Fibroblast of the aortic adventitia (primary cell): ENCODE measurements at regions not wholly inside any gene's neighbourhood (a gene's known extent, or its start where the extent isn't known, plus 50 kb on each side); places are given as distances from the start of the nearest gene placed in this dataset.
A peak's percentile ranks its signal among the peaks of the same experiment; 100 is the strongest.

ENCODE experiments used
- DNase-seq: peaks from one replicate; pipeline ENCODE4 v3.0.0-alpha.2; 2010; ENCODE audit warnings: low read depth
- H3K4me3 ChIP-seq: 2 replicates; pipeline ENCODE4 v1.5.1; 2011; ENCODE audit warnings: low read depth, mild to moderate bottlenecking, control low read depth, low read length, moderate library complexity
- TF ChIP-seq, protein P1 (sequence below): IDR thresholded peaks from 2 replicates; pipeline ENCODE4 v1.5.1; 2011; ENCODE audit warnings: mild to moderate bottlenecking, low read length, control low read depth, inconsistent platforms; ENCODE audit not compliant: insufficient read depth

GRCh38 chr6:6724539-6725467 is 136.3 kb downstream of the LY86 start:
- peak; percentile 85 for DNase-seq
- TF ChIP-seq, protein P1, sequence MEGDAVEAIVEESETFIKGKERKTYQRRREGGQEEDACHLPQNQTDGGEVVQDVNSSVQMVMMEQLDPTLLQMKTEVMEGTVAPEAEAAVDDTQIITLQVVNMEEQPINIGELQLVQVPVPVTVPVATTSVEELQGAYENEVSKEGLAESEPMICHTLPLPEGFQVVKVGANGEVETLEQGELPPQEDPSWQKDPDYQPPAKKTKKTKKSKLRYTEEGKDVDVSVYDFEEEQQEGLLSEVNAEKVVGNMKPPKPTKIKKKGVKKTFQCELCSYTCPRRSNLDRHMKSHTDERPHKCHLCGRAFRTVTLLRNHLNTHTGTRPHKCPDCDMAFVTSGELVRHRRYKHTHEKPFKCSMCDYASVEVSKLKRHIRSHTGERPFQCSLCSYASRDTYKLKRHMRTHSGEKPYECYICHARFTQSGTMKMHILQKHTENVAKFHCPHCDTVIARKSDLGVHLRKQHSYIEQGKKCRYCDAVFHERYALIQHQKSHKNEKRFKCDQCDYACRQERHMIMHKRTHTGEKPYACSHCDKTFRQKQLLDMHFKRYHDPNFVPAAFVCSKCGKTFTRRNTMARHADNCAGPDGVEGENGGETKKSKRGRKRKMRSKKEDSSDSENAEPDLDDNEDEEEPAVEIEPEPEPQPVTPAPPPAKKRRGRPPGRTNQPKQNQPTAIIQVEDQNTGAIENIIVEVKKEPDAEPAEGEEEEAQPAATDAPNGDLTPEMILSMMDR: peak; percentile 49
- peak overlapping the region; percentile 37 for H3K4me3 ChIP-seq

- no peak overlapping the region for H3K4me3 ChIP-seq
- no peak for DNase-seq
Measured at GRCh38 chr6:6725468-6726209, 137.1 kb downstream of the LY86 start.

DNA sequence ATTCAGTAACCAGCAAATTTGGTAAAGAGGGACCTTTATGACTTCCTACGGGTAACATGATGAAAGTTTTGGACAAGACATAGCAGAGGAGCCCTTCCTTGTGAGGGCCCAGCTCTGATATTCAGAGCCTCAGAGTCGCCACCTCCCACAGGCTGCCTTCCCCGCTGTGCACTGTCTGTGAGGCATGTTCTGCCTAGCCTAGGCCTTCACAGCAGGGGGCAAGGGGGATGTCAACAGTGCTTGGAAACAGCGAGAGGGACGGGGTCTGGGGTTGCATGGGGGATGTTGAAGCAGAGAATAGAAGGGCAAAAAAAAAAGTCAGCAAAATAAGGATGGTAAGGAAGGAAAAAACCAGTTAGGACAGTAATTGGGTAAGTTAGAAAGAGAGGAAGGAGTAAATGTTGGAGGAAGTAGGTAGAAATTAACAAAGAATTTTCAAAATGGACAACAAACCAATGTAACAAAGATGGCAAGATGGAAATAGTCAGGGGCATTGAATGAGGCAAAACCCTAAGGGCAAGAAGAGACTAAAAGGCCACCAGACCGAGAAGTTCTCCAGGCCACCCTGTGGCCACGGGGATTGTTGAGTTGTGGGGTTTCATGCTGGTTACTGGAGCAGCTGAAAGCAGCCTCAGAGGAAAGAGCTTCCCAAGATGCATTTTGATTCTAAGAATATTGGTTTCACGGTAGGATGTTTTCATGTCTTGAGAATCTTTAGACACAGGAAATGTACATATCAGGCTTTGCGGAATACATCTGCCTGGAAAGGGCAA is 139.8 kb downstream of the LY86 start:
- TF ChIP-seq, protein P1: no peak

More at GRCh38 chr6:6725468-6726209, 137.1 kb downstream of the LY86 start:
- TF ChIP-seq, protein P1: no peak

GRCh38 chr6:6729971-6730370 is 141.5 kb downstream of the LY86 start:
- no peak overlapping the region for H3K4me3 ChIP-seq
- TF ChIP-seq, protein P1: no peak
- peak; percentile 38 for DNase-seq

More for the DNA sequence above, 139.8 kb downstream of the LY86 start:
- DNase-seq: no peak
- no peak overlapping the region for H3K4me3 ChIP-seq

DNA sequence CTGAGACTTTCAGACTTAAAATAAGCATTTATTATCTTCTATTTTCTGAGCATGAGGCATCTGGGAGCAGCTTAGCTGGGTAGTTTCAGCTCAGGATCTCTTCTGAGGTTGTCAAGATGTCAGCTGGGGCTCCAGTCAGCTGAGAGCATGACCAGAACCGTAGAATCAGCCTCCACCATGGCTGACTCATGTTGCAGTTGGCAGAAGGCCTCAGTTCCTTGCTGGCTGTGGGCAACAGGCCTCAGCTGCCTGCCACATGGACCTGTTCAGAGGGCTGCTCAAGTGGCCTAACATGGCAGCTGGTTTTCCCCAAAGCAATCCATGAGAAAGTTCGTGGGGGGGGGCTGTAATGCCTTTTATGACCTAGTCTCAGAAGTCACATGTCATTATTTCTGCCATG is 142.3 kb downstream of the LY86 start:
- H3K4me3 ChIP-seq: no peak overlapping the region
- DNase-seq: peak; percentile 94
- TF ChIP-seq, protein P1: no peak
